Lung microvascular endothelial cell (primary cell): ENCODE measurements at regions not wholly inside any gene's neighbourhood (a gene's known extent, or its start where the extent isn't known, plus 50 kb on each side); places are given as distances from the start of the nearest gene placed in this dataset.
"Not testable (repeated sequence)": the region's sequence is repeated elsewhere in the genome, so short reads cannot be mapped to it uniquely, and the experiment has no call there.

Source experiments
- DNase-seq, 2 donors: peaks; one replicate each; pipeline versions ENCODE4 v3.0.0 to v3.0.0-alpha.2; 2010; ENCODE audit warnings: low read depth in 2 of 2

- no peak for DNase-seq
These were observed 197.4 kb upstream of the TBL1X start for GRCh38 chrX:9267415-9267814.

GRCh38 chrX:9269134-9269533, 195.7 kb upstream of the TBL1X start:
- DNase-seq: no peak

- DNase-seq: no peak
These were observed 192.9 kb upstream of the TBL1X start for GRCh38 chrX:9271789-9272525.

- DNase-seq: no peak
These were observed 191.1 kb upstream of the TBL1X start for GRCh38 chrX:9273744-9274143.

- no peak for DNase-seq
These were observed 186.2 kb upstream of the TBL1X start for GRCh38 chrX:9278475-9279233.

- DNase-seq: no peak
These were observed 185.7 kb upstream of the TBL1X start for GRCh38 chrX:9279234-9279544.

- no peak for DNase-seq
These were observed 184.0 kb upstream of the TBL1X start for GRCh38 chrX:9280831-9281230.

- DNase-seq: no peak
These were observed 182.5 kb upstream of the TBL1X start for GRCh38 chrX:9282325-9282724.

GRCh38 chrX:9285342-9285771, 179.5 kb upstream of the TBL1X start:
- DNase-seq: peak; percentile 20 to 47

GRCh38 chrX:9286234-9286633, 178.6 kb upstream of the TBL1X start:
- DNase-seq: no peak

GRCh38 chrX:9291629-9292028, 173.2 kb upstream of the TBL1X start:
- no peak for DNase-seq

- DNase-seq: no peak
These were observed 171.8 kb upstream of the TBL1X start for GRCh38 chrX:9293051-9293496.

- DNase-seq: no peak
These were observed 171.0 kb upstream of the TBL1X start for GRCh38 chrX:9293903-9294302.

GRCh38 chrX:9295551-9295950, 169.3 kb upstream of the TBL1X start:
- no peak for DNase-seq

- DNase-seq: no peak
These were observed 166.6 kb upstream of the TBL1X start for GRCh38 chrX:9298221-9298620.

- DNase-seq: not testable (repeated sequence)
These were observed 165.2 kb upstream of the TBL1X start for GRCh38 chrX:9299681-9300080.

GRCh38 chrX:9301836-9302235, 163.0 kb upstream of the TBL1X start:
- DNase-seq: no peak

GRCh38 chrX:9302381-9302780, 162.5 kb upstream of the TBL1X start:
- DNase-seq: no peak

- DNase-seq: no peak
These were observed 156.4 kb upstream of the TBL1X start for GRCh38 chrX:9308426-9308825.

- no peak for DNase-seq
These were observed 154.2 kb upstream of the TBL1X start for GRCh38 chrX:9310616-9311015.

GRCh38 chrX:9311421-9312160, 153.3 kb upstream of the TBL1X start:
- DNase-seq: no peak
